HEK293 (cell line): ENCODE measurements at regions not wholly inside any gene's neighbourhood (a gene's known extent, or its start where the extent isn't known, plus 50 kb on each side); places are given as distances from the start of the nearest gene placed in this dataset.

Experiments used
- CTCF ChIA-PET: fragments of 350-600 bp; formaldehyde crosslinking; extraction: SDS; loops from one replicate; lab custom pipeline; 2021; ENCODE audit warnings: antibody characterized with exemption; lab: Yijun Ruan, JAX
- POLR2A ChIA-PET: fragments of 300-600 bp; formaldehyde crosslinking; extraction: SDS; loops from one replicate; lab custom pipeline; 2020; ENCODE audit warnings: antibody characterized with exemption, inconsistent platforms; lab: Yijun Ruan, JAX
- H3K27ac ChIP-seq: fragments of 200-500 bp; sonication (Bioruptor generic); 2 replicates; pipeline ENCODE4 v1.5.1; 2014; ENCODE audit warnings: low read depth, low read length, control low read depth, inconsistent platforms; ENCODE audit errors: extremely low read depth
- H3K36me3 ChIP-seq, 2 experiments: fragments of 200-500 bp in 1 of 2; sonication (Bioruptor generic) in 1 of 2; 1 replicate in 1 of 2; 2 replicates in 1 of 2; pipeline ENCODE4 v1.5.1; 2014 to 2017; ENCODE audit warnings: inconsistent platforms in 2 of 2, low read length in 2 of 2; ENCODE audit not compliant: control insufficient read depth in 2 of 2, insufficient read depth in 1 of 2
- H3K4me1 ChIP-seq: fragments of 200-500 bp; sonication (Bioruptor generic); 2 replicates; pipeline ENCODE4 v1.5.1; 2014; ENCODE audit warnings: mild to moderate bottlenecking, low read length, inconsistent platforms; ENCODE audit not compliant: control insufficient read depth, insufficient read depth
- H3K4me3 ChIP-seq: 2 replicates; pipeline ENCODE4 v1.5.1; 2011; ENCODE audit warnings: low read depth, mild to moderate bottlenecking, control low read depth, low read length, moderate library complexity
- H3K9me3 ChIP-seq: fragments of 200-500 bp; sonication (Bioruptor generic); 2 replicates; pipeline ENCODE4 v1.5.1; 2014; ENCODE audit warnings: low read depth, low read length, inconsistent platforms; ENCODE audit not compliant: control insufficient read depth, insufficient read depth
- GLIS2 ChIP-seq: fragments of 450-650 bp; formaldehyde crosslinking; IDR thresholded peaks from 2 replicates; pipeline ENCODE4 v1.5.1; 2016; ENCODE audit warnings: missing biosample characterization, missing genetic modification characterization
- PATZ1 ChIP-seq: fragments of 450-650 bp; formaldehyde crosslinking; IDR thresholded peaks from 2 replicates; pipeline ENCODE4 v1.5.1; 2016; ENCODE audit warnings: missing biosample characterization, missing genetic modification characterization
- PRDM1 ChIP-seq: fragments of 450-650 bp; formaldehyde crosslinking; IDR thresholded peaks from 2 replicates; pipeline ENCODE4; 2016; ENCODE audit warnings: missing biosample characterization, missing genetic modification characterization
- PRDM4 ChIP-seq: fragments of 450-650 bp; formaldehyde crosslinking; IDR thresholded peaks from 2 replicates; pipeline ENCODE4 v1.5.1; 2017; ENCODE audit warnings: missing biosample characterization, missing genetic modification characterization
- PRDM6 ChIP-seq: fragments of 450-650 bp; formaldehyde crosslinking; IDR thresholded peaks from 2 replicates; pipeline ENCODE4 v1.5.1; 2017; ENCODE audit warnings: missing biosample characterization, missing genetic modification characterization
- YY2 ChIP-seq: fragments of 450-650 bp; formaldehyde crosslinking; IDR thresholded peaks from 2 replicates; pipeline ENCODE4 v1.5.1; 2016; ENCODE audit warnings: missing biosample characterization, missing genetic modification characterization
- ZBTB10 ChIP-seq: fragments of 450-650 bp; formaldehyde crosslinking; IDR thresholded peaks from 2 replicates; pipeline ENCODE4 v1.5.1; 2016; ENCODE audit warnings: missing biosample characterization, missing genetic modification characterization
- ZEB2 ChIP-seq: fragments of 450-650 bp; formaldehyde crosslinking; IDR thresholded peaks from 2 replicates; pipeline ENCODE4 v1.5.1; 2016; ENCODE audit warnings: missing biosample characterization, missing genetic modification characterization
- ZFP69B ChIP-seq: fragments of 450-650 bp; formaldehyde crosslinking; IDR thresholded peaks from 2 replicates; pipeline ENCODE4 v1.5.1; 2016; ENCODE audit warnings: missing biosample characterization, missing genetic modification characterization
- ZNF112 ChIP-seq: fragments of 450-650 bp; formaldehyde crosslinking; IDR thresholded peaks from 2 replicates; pipeline ENCODE4 v1.5.0; 2017; ENCODE audit warnings: missing biosample characterization, missing genetic modification characterization
- ZNF157 ChIP-seq: fragments of 450-650 bp; formaldehyde crosslinking; IDR thresholded peaks from 2 replicates; pipeline ENCODE4 v1.5.1; 2016; ENCODE audit warnings: missing biosample characterization, missing genetic modification characterization
- ZNF221 ChIP-seq: fragments of 450-650 bp; formaldehyde crosslinking; IDR thresholded peaks from 2 replicates; pipeline ENCODE4 v1.5.1; 2017; ENCODE audit warnings: missing biosample characterization, missing genetic modification characterization, borderline replicate concordance
- ZNF404 ChIP-seq: fragments of 450-650 bp; formaldehyde crosslinking; IDR thresholded peaks from 2 replicates; pipeline ENCODE4 v1.5.1; 2017; ENCODE audit warnings: missing biosample characterization, missing genetic modification characterization
- ZNF510 ChIP-seq: fragments of 450-650 bp; formaldehyde crosslinking; IDR thresholded peaks from 2 replicates; pipeline ENCODE4 v1.5.1; 2018; ENCODE audit warnings: mild to moderate bottlenecking, missing genetic modification characterization, missing biosample characterization; ENCODE audit not compliant: insufficient replicate concordance
- ZNF521 ChIP-seq: fragments of 450-650 bp; formaldehyde crosslinking; IDR thresholded peaks from 2 replicates; pipeline ENCODE4 v1.5.1; 2017; ENCODE audit warnings: missing biosample characterization, mild to moderate bottlenecking, missing genetic modification characterization
- ZNF558 ChIP-seq: fragments of 450-650 bp; formaldehyde crosslinking; IDR thresholded peaks from 2 replicates; pipeline ENCODE4 v1.5.1; 2016; ENCODE audit warnings: missing biosample characterization, missing genetic modification characterization
- ZNF585B ChIP-seq: fragments of 450-650 bp; formaldehyde crosslinking; IDR thresholded peaks from 2 replicates; pipeline ENCODE4 v1.5.1; 2016; ENCODE audit warnings: missing biosample characterization, missing genetic modification characterization
- ZNF701 ChIP-seq: fragments of 450-650 bp; formaldehyde crosslinking; IDR thresholded peaks from 2 replicates; pipeline ENCODE4 v1.5.1; 2016; ENCODE audit warnings: missing biosample characterization, missing genetic modification characterization
- ZNF747 ChIP-seq: fragments of 450-650 bp; formaldehyde crosslinking; IDR thresholded peaks from 2 replicates; pipeline ENCODE4 v1.5.1; 2016; ENCODE audit warnings: missing biosample characterization, missing genetic modification characterization

- TF ChIP-seq ZBTB10 (tag by site-specific recombination) = no peak
- no peak for TF ChIP-seq ZFP69B
- no peak for TF ChIP-seq ZNF510 (tag by site-specific recombination)
- TF ChIP-seq ZNF157 = no peak
- TF ChIP-seq PATZ1 (tag by site-specific recombination) = no peak
- TF ChIP-seq GLIS2 (tag by site-specific recombination) = no peak
- no peak for TF ChIP-seq ZNF221 (tag by site-specific recombination)
- TF ChIP-seq, all 188 proteins: peak for 0
Measured at GRCh38 chr6:103534095-103534494, 1325.6 kb downstream of the HACE1 start (continued).

GRCh38 chr6:103522045-103522444, 1337.7 kb downstream of the HACE1 start:
- POLR2A ChIA-PET = no interaction called here
- no peaks in the 10 kb centered on the region for H3K36me3 ChIP-seq
- no peaks in the 10 kb centered on the region for H3K9me3 ChIP-seq
- no peak overlapping the region for H3K27ac ChIP-seq
- CTCF ChIA-PET = no interaction called here
- TF ChIP-seq ZNF747 (tag by site-specific recombination) (no peak), ZEB2 (tag by site-specific recombination) (no peak), ZNF521 (no peak), PRDM1 (tag by site-specific recombination) (no peak), ZNF585B (no peak), ZNF221 (tag by site-specific recombination) (no peak), YY2 (no peak), ZNF112 (tag by site-specific recombination) (no peak), ZNF558 (tag by site-specific recombination) (no peak), ZBTB10 (tag by site-specific recombination) (no peak), PRDM6 (tag by site-specific recombination) (no peak), ZNF701 (tag by site-specific recombination) (no peak), PRDM4 (tag by site-specific recombination) (no peak), ZNF404 (tag by site-specific recombination) (no peak)
- H3K4me1 ChIP-seq = no peaks in the 10 kb centered on the region
- no peak overlapping the region for H3K4me3 ChIP-seq
